Skeletal muscle satellite cell (primary cell): ENCODE measurements at regions not wholly inside any gene's neighbourhood (a gene's known extent, or its start where the extent isn't known, plus 50 kb on each side); places are given as distances from the start of the nearest gene placed in this dataset.

ENCODE experiments used
- H3K27me3 ChIP-seq: 2 replicates; pipeline ENCODE4 v1.7.0; 2013; ENCODE audit warnings: low read length; ENCODE audit not compliant: control insufficient read depth, insufficient read depth
- H3K36me3 ChIP-seq: 2 replicates; pipeline ENCODE4 v1.7.0; 2013; ENCODE audit warnings: mild to moderate bottlenecking, control low read depth, low read length; ENCODE audit not compliant: insufficient read depth
- H3K4me1 ChIP-seq: 2 replicates; pipeline ENCODE4 v1.7.0; 2013; ENCODE audit warnings: low read length; ENCODE audit not compliant: control insufficient read depth, insufficient read depth
- H3K4me2 ChIP-seq: 2 replicates; pipeline ENCODE4 v1.7.0; 2013; ENCODE audit warnings: mild to moderate bottlenecking, low read length
- H3K4me3 ChIP-seq: 2 replicates; pipeline ENCODE4 v1.7.0; 2013; ENCODE audit warnings: low read length
- H3K9ac ChIP-seq: 2 replicates; pipeline ENCODE4 v1.7.0; 2013; ENCODE audit warnings: mild to moderate bottlenecking, low read depth, low read length, moderate library complexity
- H3K9me3 ChIP-seq: replicated peaks from 2 replicates; pipeline ENCODE4 v1.7.0; 2013; ENCODE audit warnings: mild to moderate bottlenecking, control low read depth, low read length

GRCh38 chr22:22043296-22044078, 60.9 kb upstream of the TOP3B start:
- Histone ChIP-seq H3K4me1 (no peaks in the 10 kb centered on the region), H3K4me2 (no peak overlapping the region), H3K9ac (no peak overlapping the region), H3K9me3 (no peaks in the 10 kb centered on the region), H3K4me3 (no peak overlapping the region), H3K27me3 (peaks cover 76% of the 10 kb centered on the region), H3K36me3 (no peaks in the 10 kb centered on the region)

- Histone ChIP-seq H3K4me3 (no peak overlapping the region), H3K36me3 (no peaks in the 10 kb centered on the region), H3K9ac (no peak overlapping the region), H3K9me3 (no peaks in the 10 kb centered on the region), H3K27me3 (peaks cover 74% of the 10 kb centered on the region), H3K4me2 (no peak overlapping the region), H3K4me1 (no peaks in the 10 kb centered on the region)
Measured at GRCh38 chr22:22042599-22043295, 60.2 kb upstream of the TOP3B start.

GRCh38 chr22:22042009-22042408, 59.4 kb upstream of the TOP3B start:
- H3K4me3 ChIP-seq: no peak overlapping the region
- no peaks in the 10 kb centered on the region for H3K9me3 ChIP-seq
- no peaks in the 10 kb centered on the region for H3K36me3 ChIP-seq
- no peak overlapping the region for H3K9ac ChIP-seq
- H3K4me2 ChIP-seq: no peak overlapping the region
- peaks cover 67% of the 10 kb centered on the region for H3K27me3 ChIP-seq
- no peaks in the 10 kb centered on the region for H3K4me1 ChIP-seq

GRCh38 chr22:22040908-22041307, 58.3 kb upstream of the TOP3B start:
- no peak overlapping the region for H3K4me2 ChIP-seq
- no peak overlapping the region for H3K9ac ChIP-seq
- no peak overlapping the region for H3K4me3 ChIP-seq
- no peaks in the 10 kb centered on the region for H3K9me3 ChIP-seq
- H3K4me1 ChIP-seq: no peaks in the 10 kb centered on the region
- H3K27me3 ChIP-seq: peaks cover 61% of the 10 kb centered on the region
- H3K36me3 ChIP-seq: no peaks in the 10 kb centered on the region

GRCh38 chr22:22040472-22040871, 57.9 kb upstream of the TOP3B start:
- Histone ChIP-seq H3K36me3 (no peaks in the 10 kb centered on the region), H3K4me2 (no peak overlapping the region)

GRCh38 chr22:22039286-22040074, 56.9 kb upstream of the TOP3B start:
- no peak overlapping the region for H3K4me2 ChIP-seq
- no peak overlapping the region for H3K9ac ChIP-seq
- no peak overlapping the region for H3K4me3 ChIP-seq
- no peaks in the 10 kb centered on the region for H3K9me3 ChIP-seq
- H3K36me3 ChIP-seq: no peaks in the 10 kb centered on the region
- H3K4me1 ChIP-seq: no peaks in the 10 kb centered on the region
- H3K27me3 ChIP-seq: peaks cover 62% of the 10 kb centered on the region

More at GRCh38 chr22:22040472-22040871, 57.9 kb upstream of the TOP3B start:
- no peaks in the 10 kb centered on the region for H3K9me3 ChIP-seq
- no peak overlapping the region for H3K4me3 ChIP-seq
- H3K27me3 ChIP-seq: peaks cover 57% of the 10 kb centered on the region
- no peaks in the 10 kb centered on the region for H3K4me1 ChIP-seq
- H3K9ac ChIP-seq: no peak overlapping the region

- no peak overlapping the region for H3K4me3 ChIP-seq
- no peak overlapping the region for H3K9ac ChIP-seq
- peaks cover 62% of the 10 kb centered on the region for H3K27me3 ChIP-seq
- H3K4me2 ChIP-seq: no peak overlapping the region
- no peaks in the 10 kb centered on the region for H3K36me3 ChIP-seq
- H3K9me3 ChIP-seq: no peaks in the 10 kb centered on the region
- no peaks in the 10 kb centered on the region for H3K4me1 ChIP-seq
Measured at GRCh38 chr22:22038178-22038880, 55.7 kb upstream of the TOP3B start.

GRCh38 chr22:22037740-22038139, 55.2 kb upstream of the TOP3B start:
- Histone ChIP-seq H3K4me2 (no peak overlapping the region), H3K27me3 (peaks cover 61% of the 10 kb centered on the region), H3K36me3 (no peaks in the 10 kb centered on the region)

GRCh38 chr22:22037229-22037628, 54.6 kb upstream of the TOP3B start:
- Histone ChIP-seq H3K9ac (no peak overlapping the region), H3K36me3 (no peaks in the 10 kb centered on the region), H3K4me3 (no peak overlapping the region), H3K4me2 (no peak overlapping the region), H3K9me3 (no peaks in the 10 kb centered on the region), H3K27me3 (peaks cover 65% of the 10 kb centered on the region), H3K4me1 (no peaks in the 10 kb centered on the region)

More at GRCh38 chr22:22037740-22038139, 55.2 kb upstream of the TOP3B start:
- H3K9ac ChIP-seq: no peak overlapping the region
- no peak overlapping the region for H3K4me3 ChIP-seq
- no peaks in the 10 kb centered on the region for H3K4me1 ChIP-seq
- no peaks in the 10 kb centered on the region for H3K9me3 ChIP-seq

- no peak overlapping the region for H3K4me2 ChIP-seq
- peaks cover 62% of the 10 kb centered on the region for H3K27me3 ChIP-seq
- H3K4me3 ChIP-seq: no peak overlapping the region
- H3K4me1 ChIP-seq: no peaks in the 10 kb centered on the region
- no peaks in the 10 kb centered on the region for H3K36me3 ChIP-seq
- H3K9me3 ChIP-seq: no peaks in the 10 kb centered on the region
- no peak overlapping the region for H3K9ac ChIP-seq
Measured at GRCh38 chr22:22036588-22036987, 54.0 kb upstream of the TOP3B start.

- Histone ChIP-seq H3K27me3 (peaks cover 56% of the 10 kb centered on the region), H3K36me3 (no peaks in the 10 kb centered on the region), H3K4me2 (no peak overlapping the region), H3K4me3 (no peak overlapping the region), H3K4me1 (no peaks in the 10 kb centered on the region), H3K9ac (no peak overlapping the region), H3K9me3 (no peaks in the 10 kb centered on the region)
Measured at GRCh38 chr22:22035771-22036314, 53.3 kb upstream of the TOP3B start.
